Body of pancreas (tissue), 4 donors: ENCODE measurements at regions not wholly inside any gene's neighbourhood (a gene's known extent, or its start where the extent isn't known, plus 50 kb on each side); places are given as distances from the start of the nearest gene placed in this dataset.

Experiments
- POLR2A ChIP-seq, 3 donors: fragments of 450-650 bp; IDR thresholded peaks; one replicate each; pipeline ENCODE4 v1.6.1; 2016; ENCODE audit warnings: antibody characterized with exemption in 3 of 3, mild to moderate bottlenecking in 2 of 3
- TF ChIP-seq, protein P1 (sequence below), 7 experiments: fragments of 450-650 bp in 4 of 7; fragments of 200-600 bp in 3 of 7; sonication (generic) in 3 of 7; IDR thresholded peaks; one replicate each; pipeline ENCODE4 v1.5.1; 2016 to 2019; ENCODE audit warnings: antibody characterized with exemption in 7 of 7

DNA sequence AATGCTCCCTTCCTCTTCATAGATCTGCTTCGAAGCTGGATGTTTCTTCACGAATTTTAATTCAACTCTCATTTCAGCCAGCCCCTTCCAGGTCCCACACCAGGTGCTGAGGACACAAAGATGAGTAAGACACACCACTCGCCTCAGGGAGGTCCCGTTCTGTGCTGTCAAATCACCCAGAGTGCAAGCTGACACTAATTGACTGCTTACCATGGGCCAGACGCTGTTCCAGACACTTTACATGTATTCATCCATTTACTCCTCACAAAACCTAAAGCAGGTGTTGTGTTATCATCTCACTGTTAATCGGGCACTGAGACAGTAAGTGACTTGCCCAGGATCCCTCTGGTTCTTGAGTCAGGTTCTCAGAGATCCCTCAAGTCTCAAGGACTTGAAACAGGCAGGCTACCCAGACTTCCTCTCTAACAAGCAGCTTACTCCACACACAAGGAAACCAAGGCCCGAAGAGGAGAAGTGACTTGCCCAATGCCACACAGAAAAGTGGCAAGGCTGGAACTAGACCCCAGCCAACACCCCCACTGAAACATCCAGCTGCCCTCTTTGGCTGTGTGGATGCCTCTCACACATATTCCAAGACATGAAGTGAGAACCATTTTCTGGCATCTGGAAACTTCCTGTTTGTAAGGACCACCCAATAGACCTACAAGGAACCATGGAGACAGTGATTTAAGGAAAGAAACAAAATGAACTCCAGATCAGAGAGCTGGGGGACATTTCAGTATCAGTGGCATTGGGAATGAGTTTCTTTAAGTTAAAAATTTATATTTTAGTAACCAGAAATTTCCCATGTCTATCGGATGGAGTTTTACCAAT is 174.5 kb downstream of the CDC5L start:
- TF ChIP-seq, protein P1, sequence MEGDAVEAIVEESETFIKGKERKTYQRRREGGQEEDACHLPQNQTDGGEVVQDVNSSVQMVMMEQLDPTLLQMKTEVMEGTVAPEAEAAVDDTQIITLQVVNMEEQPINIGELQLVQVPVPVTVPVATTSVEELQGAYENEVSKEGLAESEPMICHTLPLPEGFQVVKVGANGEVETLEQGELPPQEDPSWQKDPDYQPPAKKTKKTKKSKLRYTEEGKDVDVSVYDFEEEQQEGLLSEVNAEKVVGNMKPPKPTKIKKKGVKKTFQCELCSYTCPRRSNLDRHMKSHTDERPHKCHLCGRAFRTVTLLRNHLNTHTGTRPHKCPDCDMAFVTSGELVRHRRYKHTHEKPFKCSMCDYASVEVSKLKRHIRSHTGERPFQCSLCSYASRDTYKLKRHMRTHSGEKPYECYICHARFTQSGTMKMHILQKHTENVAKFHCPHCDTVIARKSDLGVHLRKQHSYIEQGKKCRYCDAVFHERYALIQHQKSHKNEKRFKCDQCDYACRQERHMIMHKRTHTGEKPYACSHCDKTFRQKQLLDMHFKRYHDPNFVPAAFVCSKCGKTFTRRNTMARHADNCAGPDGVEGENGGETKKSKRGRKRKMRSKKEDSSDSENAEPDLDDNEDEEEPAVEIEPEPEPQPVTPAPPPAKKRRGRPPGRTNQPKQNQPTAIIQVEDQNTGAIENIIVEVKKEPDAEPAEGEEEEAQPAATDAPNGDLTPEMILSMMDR (IDR thresholded peaks at IDR 0.05): no peak
- TF ChIP-seq POLR2A (IDR thresholded peaks at IDR 0.05): no peak
